ENCODE measurements at regions not wholly inside any gene's neighbourhood (a gene's known extent, or its start where the extent isn't known, plus 50 kb on each side); places are given as distances from the start of the nearest gene placed in this dataset.

GRCh38 chr16:6110346-6110745 is 1012.8 kb upstream of the EEF2KMT start:
- DNase-seq = no peak

GRCh38 chr16:6106061-6106460 is 1008.5 kb upstream of the EEF2KMT start:
- DNase-seq = no peak

GRCh38 chr16:6105115-6105514 is 1007.5 kb upstream of the EEF2KMT start:
- DNase-seq = no peak

- no peak for DNase-seq
These were observed 1006.8 kb upstream of the EEF2KMT start for GRCh38 chr16:6104428-6104827.

GRCh38 chr16:6103561-6103960 is 1006.0 kb upstream of the EEF2KMT start:
- DNase-seq = no peak

GRCh38 chr16:6099102-6099501 is 1001.5 kb upstream of the EEF2KMT start:
- DNase-seq = no peak

GRCh38 chr16:6096931-6097670 is 999.5 kb upstream of the EEF2KMT start:
- DNase-seq = no peak

- no peak for DNase-seq
These were observed 997.8 kb upstream of the EEF2KMT start for GRCh38 chr16:6095414-6095813.

- no peak for DNase-seq
These were observed 993.4 kb upstream of the EEF2KMT start for GRCh38 chr16:6091021-6091420.

- peak; percentile 12 for DNase-seq
These were observed 983.9 kb upstream of the EEF2KMT start for GRCh38 chr16:6081320-6081976.

GRCh38 chr16:6076631-6077030 is 979.0 kb upstream of the EEF2KMT start:
- no peak for DNase-seq

GRCh38 chr16:6068063-6068462 is 970.5 kb upstream of the EEF2KMT start:
- no peak for DNase-seq

GRCh38 chr16:6066652-6067051 is 969.1 kb upstream of the EEF2KMT start:
- no peak for DNase-seq

- no peak for DNase-seq
These were observed 965.9 kb upstream of the EEF2KMT start for GRCh38 chr16:6063526-6063925.

GRCh38 chr16:6059671-6060070 is 962.1 kb upstream of the EEF2KMT start:
- DNase-seq = no peak

- no peak for DNase-seq
These were observed 960.2 kb upstream of the EEF2KMT start for GRCh38 chr16:6057821-6058220.

GRCh38 chr16:6048017-6048416 is 950.4 kb upstream of the EEF2KMT start:
- DNase-seq = no peak

- DNase-seq = no peak
These were observed 949.7 kb upstream of the EEF2KMT start for GRCh38 chr16:6047325-6047724.

- no peak for DNase-seq
These were observed 941.5 kb upstream of the EEF2KMT start for GRCh38 chr16:6038941-6039645.

GRCh38 chr16:6035161-6035560 is 937.6 kb upstream of the EEF2KMT start:
- DNase-seq = no peak

- DNase-seq = no peak
These were observed 936.9 kb upstream of the EEF2KMT start for GRCh38 chr16:6034511-6034910.

- no peak for DNase-seq
These were observed 934.8 kb upstream of the EEF2KMT start for GRCh38 chr16:6032438-6032837.

GRCh38 chr16:6031567-6031966 is 934.0 kb upstream of the EEF2KMT start:
- no peak for DNase-seq

GRCh38 chr16:6031102-6031501 is 933.5 kb upstream of the EEF2KMT start:
- DNase-seq = no peak
